SK-N-SH treated with all-trans-retinoic acid at 6 μM for 48 hours (cell line): ENCODE measurements at regions not wholly inside any gene's neighbourhood (a gene's known extent, or its start where the extent isn't known, plus 50 kb on each side); places are given as distances from the start of the nearest gene placed in this dataset.

Experiments
- ATAC-seq: fragments of 200-7000 bp; cut with Tn5 transposase; 3 replicates; pipeline ENCODE4 v1.9.1; 2020; ENCODE audit warnings: mild to moderate bottlenecking, moderate library complexity
- ARNTL ChIP-seq: fragments of 450-650 bp; formaldehyde crosslinking; IDR thresholded peaks from 2 replicates; pipeline ENCODE4 v1.5.0; 2020; ENCODE audit warnings: low read depth, mild to moderate bottlenecking, moderate library complexity, borderline replicate concordance
- BACH2 ChIP-seq: fragments of 250-450 bp; sonication (Bioruptor Pico); IDR thresholded peaks from 2 replicates; pipeline ENCODE4 v1.9.0; 2021; ENCODE audit warnings: mild to moderate bottlenecking, borderline replicate concordance
- CSDC2 ChIP-seq: fragments of 250-450 bp; sonication (Bioruptor Pico); IDR thresholded peaks from 2 replicates; pipeline ENCODE4 v1.5.0; 2020; ENCODE audit warnings: mild to moderate bottlenecking, moderate library complexity
- ESRRG ChIP-seq: fragments of 250-450 bp; sonication (Bioruptor Pico); IDR thresholded peaks from 2 replicates; pipeline ENCODE4 v1.6.1; 2021; ENCODE audit warnings: mild to moderate bottlenecking
- GLIS3 ChIP-seq: fragments of 250-450 bp; sonication (Bioruptor Pico); IDR thresholded peaks from 2 replicates; pipeline ENCODE4 v1.5.0; 2020; ENCODE audit warnings: mild to moderate bottlenecking, moderate library complexity
- ISL1 ChIP-seq: fragments of 250-450 bp; sonication (Bioruptor Pico); IDR thresholded peaks from 2 replicates; pipeline ENCODE4 v2.1.2; 2022; ENCODE audit warnings: mild to moderate bottlenecking, moderate library complexity
- PPARA ChIP-seq: fragments of 250-450 bp; sonication (Bioruptor Pico); IDR thresholded peaks from 2 replicates; pipeline ENCODE4 v1.5.0; 2020; ENCODE audit warnings: mild to moderate bottlenecking, borderline replicate concordance
- RARB ChIP-seq: fragments of 250-450 bp; sonication (Bioruptor Pico); IDR thresholded peaks from 2 replicates; pipeline ENCODE4 v1.8.0; 2021; ENCODE audit warnings: mild to moderate bottlenecking, moderate library complexity
- SNAI2 ChIP-seq: fragments of 250-450 bp; sonication (Bioruptor Pico); IDR thresholded peaks from 2 replicates; pipeline ENCODE4 v1.5.0; 2020; ENCODE audit warnings: mild to moderate bottlenecking, moderate library complexity
- TCF4 ChIP-seq: fragments of 250-450 bp; sonication (Bioruptor Pico); IDR thresholded peaks from 2 replicates; pipeline ENCODE4 v1.8.0; 2021; ENCODE audit warnings: mild to moderate bottlenecking, moderate library complexity, borderline replicate concordance
- TOX ChIP-seq: fragments of 250-450 bp; sonication (Bioruptor Pico); IDR thresholded peaks from 2 replicates; pipeline ENCODE4 v1.8.0; 2021; ENCODE audit warnings: mild to moderate bottlenecking, moderate library complexity, borderline replicate concordance
- ZC3H10 ChIP-seq: fragments of 250-450 bp; sonication (Bioruptor Pico); IDR thresholded peaks from 2 replicates; pipeline ENCODE4 v1.5.1; 2021; ENCODE audit warnings: mild to moderate bottlenecking, moderate library complexity
- ZFP3 ChIP-seq: fragments of 250-450 bp; sonication (Bioruptor Pico); IDR thresholded peaks from 2 replicates; pipeline ENCODE4 v1.5.0; 2020; ENCODE audit warnings: mild to moderate bottlenecking, moderate library complexity
- ZNF565 ChIP-seq: fragments of 450-650 bp; formaldehyde crosslinking; conservative IDR thresholded peaks from 2 replicates; pipeline ENCODE4 v1.5.0; 2020; ENCODE audit warnings: low read depth, mild to moderate bottlenecking, moderate library complexity
- ZNF70 ChIP-seq: fragments of 450-650 bp; formaldehyde crosslinking; IDR thresholded peaks from 2 replicates; pipeline ENCODE4 v1.5.0; 2020; ENCODE audit warnings: mild to moderate bottlenecking, moderate library complexity
- ZNF8 ChIP-seq: fragments of 450-650 bp; formaldehyde crosslinking; IDR thresholded peaks from 2 replicates; pipeline ENCODE4 v1.5.0; 2020; ENCODE audit warnings: mild to moderate bottlenecking, moderate library complexity
- TF ChIP-seq, protein P1 (sequence below): fragments of 250-450 bp; sonication (Bioruptor Pico); IDR thresholded peaks from 2 replicates; pipeline ENCODE4 v1.5.1; 2021; ENCODE audit warnings: mild to moderate bottlenecking, moderate library complexity
- TF ChIP-seq, protein P2 (sequence below): fragments of 250-450 bp; sonication (Bioruptor Pico); IDR thresholded peaks from 2 replicates; pipeline ENCODE4 v1.5.0; 2020; ENCODE audit warnings: mild to moderate bottlenecking, moderate library complexity
- TF ChIP-seq, protein P3 (sequence below): fragments of 250-450 bp; sonication (Bioruptor Pico); IDR thresholded peaks from 2 replicates; pipeline ENCODE4 v1.5.1; 2020; ENCODE audit warnings: low read depth, mild to moderate bottlenecking, moderate library complexity
- TF ChIP-seq, protein P4 (sequence below): fragments of 250-450 bp; sonication (Bioruptor Pico); IDR thresholded peaks from 2 replicates; pipeline ENCODE4 v1.8.0; 2020; ENCODE audit warnings: mild to moderate bottlenecking, moderate library complexity, borderline replicate concordance

DNA sequence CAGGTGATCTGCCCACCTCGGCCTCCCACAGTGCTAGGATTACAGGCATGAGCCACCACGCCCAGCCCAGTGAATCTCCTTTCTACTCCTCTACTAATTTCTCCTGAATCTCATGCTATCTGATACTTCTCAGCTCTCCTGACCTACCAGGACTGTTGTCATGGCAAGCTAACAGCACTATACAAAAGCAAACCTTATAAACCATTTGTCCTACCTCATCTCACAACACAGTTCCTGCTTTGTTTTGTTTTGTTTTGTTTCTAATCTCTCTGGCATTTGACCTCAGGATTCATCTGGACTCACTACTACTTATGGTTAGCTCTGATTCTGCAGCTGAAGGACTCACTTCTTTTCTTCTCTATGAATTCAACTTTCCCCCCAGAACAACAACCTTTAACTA lies 734.8 kb downstream of the TLE1 start:
- ATAC-seq: no peak
- no peak for TF ChIP-seq ISL1 (CRISPR knock-in tag)
- TF ChIP-seq, protein P1, sequence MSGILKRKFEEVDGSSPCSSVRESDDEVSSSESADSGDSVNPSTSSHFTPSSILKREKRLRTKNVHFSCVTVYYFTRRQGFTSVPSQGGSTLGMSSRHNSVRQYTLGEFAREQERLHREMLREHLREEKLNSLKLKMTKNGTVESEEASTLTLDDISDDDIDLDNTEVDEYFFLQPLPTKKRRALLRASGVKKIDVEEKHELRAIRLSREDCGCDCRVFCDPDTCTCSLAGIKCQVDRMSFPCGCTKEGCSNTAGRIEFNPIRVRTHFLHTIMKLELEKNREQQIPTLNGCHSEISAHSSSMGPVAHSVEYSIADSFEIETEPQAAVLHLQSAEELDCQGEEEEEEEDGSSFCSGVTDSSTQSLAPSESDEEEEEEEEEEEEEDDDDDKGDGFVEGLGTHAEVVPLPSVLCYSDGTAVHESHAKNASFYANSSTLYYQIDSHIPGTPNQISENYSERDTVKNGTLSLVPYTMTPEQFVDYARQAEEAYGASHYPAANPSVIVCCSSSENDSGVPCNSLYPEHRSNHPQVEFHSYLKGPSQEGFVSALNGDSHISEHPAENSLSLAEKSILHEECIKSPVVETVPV (CRISPR knock-in tag): no peak
- no peak for TF ChIP-seq PPARA (CRISPR knock-in tag)
- no peak for TF ChIP-seq TOX
- no peak for TF ChIP-seq GLIS3
- no peak for TF ChIP-seq ZNF8 (CRISPR knock-in tag)
- TF ChIP-seq RARB (CRISPR knock-in tag): no peak
- TF ChIP-seq, protein P2, sequence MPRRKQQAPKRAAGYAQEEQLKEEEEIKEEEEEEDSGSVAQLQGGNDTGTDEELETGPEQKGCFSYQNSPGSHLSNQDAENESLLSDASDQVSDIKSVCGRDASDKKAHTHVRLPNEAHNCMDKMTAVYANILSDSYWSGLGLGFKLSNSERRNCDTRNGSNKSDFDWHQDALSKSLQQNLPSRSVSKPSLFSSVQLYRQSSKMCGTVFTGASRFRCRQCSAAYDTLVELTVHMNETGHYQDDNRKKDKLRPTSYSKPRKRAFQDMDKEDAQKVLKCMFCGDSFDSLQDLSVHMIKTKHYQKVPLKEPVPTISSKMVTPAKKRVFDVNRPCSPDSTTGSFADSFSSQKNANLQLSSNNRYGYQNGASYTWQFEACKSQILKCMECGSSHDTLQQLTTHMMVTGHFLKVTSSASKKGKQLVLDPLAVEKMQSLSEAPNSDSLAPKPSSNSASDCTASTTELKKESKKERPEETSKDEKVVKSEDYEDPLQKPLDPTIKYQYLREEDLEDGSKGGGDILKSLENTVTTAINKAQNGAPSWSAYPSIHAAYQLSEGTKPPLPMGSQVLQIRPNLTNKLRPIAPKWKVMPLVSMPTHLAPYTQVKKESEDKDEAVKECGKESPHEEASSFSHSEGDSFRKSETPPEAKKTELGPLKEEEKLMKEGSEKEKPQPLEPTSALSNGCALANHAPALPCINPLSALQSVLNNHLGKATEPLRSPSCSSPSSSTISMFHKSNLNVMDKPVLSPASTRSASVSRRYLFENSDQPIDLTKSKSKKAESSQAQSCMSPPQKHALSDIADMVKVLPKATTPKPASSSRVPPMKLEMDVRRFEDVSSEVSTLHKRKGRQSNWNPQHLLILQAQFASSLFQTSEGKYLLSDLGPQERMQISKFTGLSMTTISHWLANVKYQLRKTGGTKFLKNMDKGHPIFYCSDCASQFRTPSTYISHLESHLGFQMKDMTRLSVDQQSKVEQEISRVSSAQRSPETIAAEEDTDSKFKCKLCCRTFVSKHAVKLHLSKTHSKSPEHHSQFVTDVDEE (CRISPR knock-in tag): no peak
- TF ChIP-seq TCF4 (CRISPR knock-in tag): no peak
- TF ChIP-seq ZNF70: no peak
- no peak for TF ChIP-seq ESRRG (CRISPR knock-in tag)
- no peak for TF ChIP-seq SNAI2
- TF ChIP-seq, protein P3, sequence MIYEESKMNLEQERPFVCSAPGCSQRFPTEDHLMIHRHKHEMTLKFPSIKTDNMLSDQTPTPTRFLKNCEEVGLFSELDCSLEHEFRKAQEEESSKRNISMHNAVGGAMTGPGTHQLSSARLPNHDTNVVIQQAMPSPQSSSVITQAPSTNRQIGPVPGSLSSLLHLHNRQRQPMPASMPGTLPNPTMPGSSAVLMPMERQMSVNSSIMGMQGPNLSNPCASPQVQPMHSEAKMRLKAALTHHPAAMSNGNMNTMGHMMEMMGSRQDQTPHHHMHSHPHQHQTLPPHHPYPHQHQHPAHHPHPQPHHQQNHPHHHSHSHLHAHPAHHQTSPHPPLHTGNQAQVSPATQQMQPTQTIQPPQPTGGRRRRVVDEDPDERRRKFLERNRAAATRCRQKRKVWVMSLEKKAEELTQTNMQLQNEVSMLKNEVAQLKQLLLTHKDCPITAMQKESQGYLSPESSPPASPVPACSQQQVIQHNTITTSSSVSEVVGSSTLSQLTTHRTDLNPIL (CRISPR knock-in tag): no peak

DNA sequence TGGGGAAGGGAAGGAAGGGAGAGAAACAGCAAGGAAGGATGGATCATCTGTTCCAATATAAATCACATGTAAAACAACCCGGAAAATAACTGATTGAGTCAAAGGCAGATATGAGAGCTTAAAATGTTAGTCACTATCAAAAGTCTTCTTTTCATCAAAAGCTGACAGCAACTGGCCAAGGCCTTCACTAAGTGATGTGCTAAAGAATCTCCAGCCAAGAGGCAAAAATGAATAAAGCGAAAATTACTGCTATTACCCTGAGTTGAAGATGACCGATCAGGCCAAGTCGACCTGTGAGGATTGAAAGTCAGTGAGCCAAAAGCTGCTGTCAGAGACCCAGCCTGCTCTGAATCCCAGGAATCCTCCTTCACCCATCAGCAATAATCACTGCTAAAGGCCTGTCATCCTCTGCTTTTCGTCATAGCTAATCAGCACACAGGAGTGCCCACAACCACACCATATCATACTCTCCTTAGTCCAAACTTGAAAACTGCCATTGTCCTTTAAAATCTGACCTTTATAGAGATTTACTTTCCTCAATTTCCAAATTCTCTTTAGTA lies 736.9 kb downstream of the TLE1 start:
- TF ChIP-seq ISL1 (CRISPR knock-in tag): peak; percentile 40
- no peak for TF ChIP-seq TOX
- no peak for ATAC-seq

DNA sequence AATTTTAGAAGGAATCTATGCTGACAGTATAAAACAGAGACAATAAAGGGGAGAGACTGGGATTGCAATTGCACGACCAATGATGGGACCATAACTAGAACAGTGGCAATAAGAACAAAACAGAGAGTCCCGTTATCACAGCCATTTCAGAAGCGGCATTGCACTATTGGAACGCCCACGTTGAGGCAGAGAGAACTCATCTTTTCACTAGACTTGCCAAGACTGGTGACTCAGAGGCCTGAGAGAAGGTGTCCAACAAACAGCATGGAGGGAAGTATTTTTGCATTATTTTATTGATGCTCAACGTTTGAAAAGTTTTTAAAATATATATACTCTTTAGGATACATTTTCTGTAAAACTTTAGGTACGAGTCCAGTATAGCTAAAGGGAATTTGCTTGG lies 737.7 kb downstream of the TLE1 start:
- no peak for ATAC-seq
- TF ChIP-seq ARNTL (CRISPR knock-in tag): no peak

DNA sequence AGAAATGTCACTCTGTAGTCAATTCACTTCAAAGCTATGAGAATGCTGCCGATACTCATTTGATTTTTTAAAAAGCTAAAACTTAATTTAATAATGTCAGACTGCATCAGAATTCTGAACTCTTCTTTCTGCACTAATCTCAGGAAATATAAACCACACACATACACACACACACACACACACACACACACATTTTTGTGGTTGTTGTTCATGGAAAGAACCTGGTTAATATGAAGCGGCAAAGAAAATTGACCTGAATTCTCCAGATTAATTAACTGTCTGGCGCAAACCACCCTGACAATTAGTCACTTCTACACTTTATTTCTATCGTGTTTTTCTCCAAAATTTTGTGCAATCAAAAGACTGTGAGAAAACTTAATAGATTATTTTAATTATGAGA lies 740.5 kb downstream of the TLE1 start:
- TF ChIP-seq CSDC2 (CRISPR knock-in tag): no peak
- TF ChIP-seq PPARA (CRISPR knock-in tag): no peak
- no peak for ATAC-seq

DNA sequence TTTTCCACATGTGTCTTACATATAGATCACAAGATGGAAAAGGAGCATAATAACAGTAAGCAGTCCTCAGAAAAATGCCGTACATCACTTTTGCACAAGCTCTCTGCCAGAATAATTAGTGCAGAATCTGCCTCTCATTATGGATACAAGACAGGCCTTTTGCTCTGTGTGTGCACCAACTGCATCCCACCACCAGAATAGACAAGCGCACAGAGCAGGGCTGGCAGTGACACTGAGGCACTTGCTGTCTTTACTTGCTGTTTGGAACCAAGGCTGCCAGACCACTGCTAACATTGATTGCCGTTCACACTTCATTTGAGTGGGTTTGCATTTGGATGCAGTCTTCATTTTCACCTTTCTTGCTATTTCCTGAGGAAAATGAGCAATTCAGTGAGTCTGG lies 741.3 kb downstream of the TLE1 start:
- ATAC-seq: no peak
- TF ChIP-seq BACH2 (no peak), ESRRG (CRISPR knock-in tag) (no peak), ARNTL (CRISPR knock-in tag) (no peak), SNAI2 (no peak), ZC3H10 (CRISPR knock-in tag) (no peak), ZNF8 (CRISPR knock-in tag) (no peak), ZNF565 (CRISPR knock-in tag) (no peak), RARB (CRISPR knock-in tag) (no peak), ZFP3 (no peak)
- TF ChIP-seq, protein P3 (CRISPR knock-in tag): no peak
- TF ChIP-seq, protein P1 (CRISPR knock-in tag): no peak
- TF ChIP-seq, protein P4, sequence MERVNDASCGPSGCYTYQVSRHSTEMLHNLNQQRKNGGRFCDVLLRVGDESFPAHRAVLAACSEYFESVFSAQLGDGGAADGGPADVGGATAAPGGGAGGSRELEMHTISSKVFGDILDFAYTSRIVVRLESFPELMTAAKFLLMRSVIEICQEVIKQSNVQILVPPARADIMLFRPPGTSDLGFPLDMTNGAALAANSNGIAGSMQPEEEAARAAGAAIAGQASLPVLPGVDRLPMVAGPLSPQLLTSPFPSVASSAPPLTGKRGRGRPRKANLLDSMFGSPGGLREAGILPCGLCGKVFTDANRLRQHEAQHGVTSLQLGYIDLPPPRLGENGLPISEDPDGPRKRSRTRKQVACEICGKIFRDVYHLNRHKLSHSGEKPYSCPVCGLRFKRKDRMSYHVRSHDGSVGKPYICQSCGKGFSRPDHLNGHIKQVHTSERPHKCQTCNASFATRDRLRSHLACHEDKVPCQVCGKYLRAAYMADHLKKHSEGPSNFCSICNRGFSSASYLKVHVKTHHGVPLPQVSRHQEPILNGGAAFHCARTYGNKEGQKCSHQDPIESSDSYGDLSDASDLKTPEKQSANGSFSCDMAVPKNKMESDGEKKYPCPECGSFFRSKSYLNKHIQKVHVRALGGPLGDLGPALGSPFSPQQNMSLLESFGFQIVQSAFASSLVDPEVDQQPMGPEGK (CRISPR knock-in tag): no peak
- TF ChIP-seq, all 23 proteins: peak for 0
